HepG2 (cell line): ENCODE measurements at regions not wholly inside any gene's neighbourhood (a gene's known extent, or its start where the extent isn't known, plus 50 kb on each side); places are given as distances from the start of the nearest gene placed in this dataset.

ENCODE experiments used
- ATAC-seq: fragments of 200-7000 bp; cut with Tn5 transposase; 3 replicates; pipeline ENCODE4 v1.9.1; 2020; ENCODE audit warnings: mild to moderate bottlenecking, moderate library complexity
- BruUV-seq: library from RNA; stranded (reverse); fragments of 400-500 nt; replicated peaks from 2 replicates; lab custom pipeline; 2021; lab: Mats Ljungman, UMichigan
- CTCF ChIA-PET: fragments of 300-600 bp; formaldehyde crosslinking; extraction: SDS; loops from one replicate; lab custom pipeline; 2021; ENCODE audit warnings: low total read pairs, inconsistent platforms, low intra/inter-chr PET ratio; lab: Yijun Ruan, JAX
- POLR2A ChIA-PET: fragments of 350-600 bp; sonication (Branson Sonifier 250); formaldehyde crosslinking; loops from one replicate; lab custom pipeline; 2020; ENCODE audit warnings: antibody characterized with exemption, inconsistent platforms; lab: Yijun Ruan, JAX
- DNase-seq: peaks from one replicate; pipeline ENCODE4 v3.0.0-alpha.2; 2015; ENCODE audit warnings: low spot score
- FAIRE-seq: peaks from 3 replicates; lab custom pipeline; 2011; peaks lifted over from hg19 to GRCh38; lab: Jason Lieb, UNC
- H2AFZ ChIP-seq: one replicate; pipeline ENCODE4 v1.6.1; 2011; ENCODE audit warnings: low read length, inconsistent platforms
- H3K27ac ChIP-seq: fragments of 300-600 bp; 3 replicates; pipeline ENCODE4 v1.8.0; 2011; ENCODE audit warnings: mixed run types, mild to moderate bottlenecking, mixed read lengths, low read length, inconsistent platforms; ENCODE audit not compliant: insufficient read depth; ENCODE audit errors: extremely low read length
- H3K27me3 ChIP-seq, 2 experiments: fragments of 200-600 bp in 1 of 2; 2 replicates in 1 of 2; 3 replicates in 1 of 2; pipeline versions ENCODE4 v1.6.0 to v1.8.0; 2011; ENCODE audit warnings: low read length in 2 of 2, mild to moderate bottlenecking in 2 of 2, moderate library complexity in 2 of 2, inconsistent platforms in 1 of 2; ENCODE audit not compliant: insufficient read depth in 2 of 2, control insufficient read depth in 1 of 2
- H3K36me3 ChIP-seq, 2 experiments: fragments of 200-600 bp in 1 of 2; replicated peaks in 1 of 2; 2 replicates in 1 of 2; 3 replicates in 1 of 2; pipeline versions ENCODE4 v1.5.1 to v1.8.0; 2011; ENCODE audit warnings: low read length in 2 of 2, inconsistent platforms in 1 of 2; ENCODE audit not compliant: insufficient read depth in 2 of 2, control insufficient read depth in 1 of 2
- H3K4me1 ChIP-seq: 2 replicates; pipeline ENCODE4 v1.5.1; 2012; ENCODE audit warnings: low read length, inconsistent platforms; ENCODE audit not compliant: insufficient read depth
- H3K4me2 ChIP-seq: 2 replicates; pipeline ENCODE4 v1.6.0; 2011; ENCODE audit warnings: low read depth, low read length, inconsistent platforms
- H3K4me3 ChIP-seq, 3 experiments: fragments of 200-600 bp in 1 of 3; sonication (generic), shearing (Covaris generic) in 1 of 3; replicated peaks in 1 of 3; 2 replicates each; pipeline ENCODE4 v1.5.1; 2011 to 2016; ENCODE audit warnings: low read length in 3 of 3, inconsistent platforms in 2 of 3, low read depth in 2 of 3, mild to moderate bottlenecking in 2 of 3, control low read depth in 1 of 3, mixed read lengths in 1 of 3; ENCODE audit not compliant: insufficient read depth in 1 of 3
- H3K79me2 ChIP-seq: one replicate; pipeline ENCODE4 v1.6.1; 2011; ENCODE audit warnings: low read length, inconsistent platforms; ENCODE audit not compliant: insufficient read depth
- H3K9ac ChIP-seq: 2 replicates; pipeline ENCODE4 v1.6.0; 2011; ENCODE audit warnings: mild to moderate bottlenecking, low read depth, low read length, inconsistent platforms; ENCODE audit not compliant: insufficient read depth
- H3K9me3 ChIP-seq: 2 replicates; pipeline ENCODE4 v1.5.1; 2012; ENCODE audit warnings: mild to moderate bottlenecking, low read length
- H4K20me1 ChIP-seq: 2 replicates; pipeline ENCODE4 v1.6.0; 2011; ENCODE audit warnings: inconsistent platforms, mild to moderate bottlenecking, low read length, moderate library complexity; ENCODE audit not compliant: insufficient read depth
- HCFC1 ChIP-seq: fragments of 150-350 bp; IDR thresholded peaks from 2 replicates; pipeline ENCODE4 v1.6.1; 2014; ENCODE audit warnings: low read depth, low read length
- KDM3A ChIP-seq: IDR thresholded peaks from 2 replicates; pipeline ENCODE4 v1.6.1; 2018; ENCODE audit warnings: low read depth, missing compliant biosample characterization
- KLF13 ChIP-seq: sonication (generic); formaldehyde crosslinking; IDR thresholded peaks from 2 replicates; pipeline ENCODE4 v1.4.0; 2020; ENCODE audit warnings: mild to moderate bottlenecking, missing genetic modification reagents
- MBD4 ChIP-seq: IDR thresholded peaks from 2 replicates; pipeline ENCODE4 v1.6.1; 2012; ENCODE audit warnings: low read length, inconsistent platforms, borderline replicate concordance
- MTA1 ChIP-seq: sonication (generic); formaldehyde crosslinking; IDR thresholded peaks from 2 replicates; pipeline ENCODE4 v1.4.0; 2020; ENCODE audit warnings: missing genetic modification reagents, mild to moderate bottlenecking, borderline replicate concordance
- MYC ChIP-seq: sonication (generic); formaldehyde crosslinking; IDR thresholded peaks from 2 replicates; pipeline ENCODE4 v1.9.0; 2021; ENCODE audit warnings: missing genetic modification reagents, borderline replicate concordance
- TEAD2 ChIP-seq: sonication (generic); formaldehyde crosslinking; IDR thresholded peaks from 2 replicates; pipeline ENCODE4 v1.9.0; 2021; ENCODE audit warnings: missing genetic modification reagents
- U2AF2 ChIP-seq: fragments of 200-400 bp; formaldehyde crosslinking; IDR thresholded peaks from 2 replicates; pipeline ENCODE4 v1.6.1; 2017; ENCODE audit warnings: low read depth, mild to moderate bottlenecking, low read length
- ZMAT3 ChIP-seq: sonication (generic); formaldehyde crosslinking; conservative IDR thresholded peaks from 2 replicates; pipeline ENCODE4 v1.7.0; 2021; ENCODE audit warnings: missing genetic modification reagents
- ZNF101 ChIP-seq: sonication (generic); formaldehyde crosslinking; IDR thresholded peaks from 2 replicates; pipeline ENCODE4 v1.4.0; 2020; ENCODE audit warnings: mild to moderate bottlenecking, low read depth, missing genetic modification reagents, borderline replicate concordance
- ZNF280D ChIP-seq: sonication (generic); formaldehyde crosslinking; IDR thresholded peaks from 2 replicates; pipeline ENCODE4 v1.5.1; 2020; ENCODE audit warnings: mild to moderate bottlenecking, missing genetic modification reagents
- ZNF282 ChIP-seq: fragments of 450-650 bp; IDR thresholded peaks from 2 replicates; pipeline ENCODE4 v1.6.1; 2018; ENCODE audit not compliant: partially characterized antibody
- ZNF337 ChIP-seq: sonication (generic); formaldehyde crosslinking; IDR thresholded peaks from 2 replicates; pipeline ENCODE4 v1.5.1; 2020; ENCODE audit warnings: missing genetic modification reagents, low read depth, mild to moderate bottlenecking, borderline replicate concordance
- ZNF564 ChIP-seq: sonication (generic); formaldehyde crosslinking; IDR thresholded peaks from 2 replicates; pipeline ENCODE4 v1.8.1; 2023; ENCODE audit warnings: mild to moderate bottlenecking, missing genetic modification reagents
- WGBS: methylation state at CpG from one replicate; pipeline ENCODE4 v1.1.6; 2017; ENCODE audit warnings: low lambda C conversion rate; 5-methylcytosine and 5-hydroxymethylcytosine counted together
- in situ Hi-C: cut with HindIII; loops from 2 replicates; pipeline ENCODE4 v1.10.0; 2017; ENCODE audit warnings: low pct_unique_long_range_greater_than_20kb; ENCODE audit not compliant: extremely low pct_ligation_motif_present
- intact Hi-C: fragments of 100-400 bp; cut with micrococcal nuclease; formaldehyde crosslinking; loops from one replicate; pipeline ENCODE4 v1.10.0; 2022; ENCODE audit not compliant: unreplicated experiment
- TF ChIP-seq, protein P1 (sequence below): sonication (generic); formaldehyde crosslinking; IDR thresholded peaks from 2 replicates; pipeline ENCODE4 v1.5.0; 2020; ENCODE audit warnings: mild to moderate bottlenecking, missing genetic modification reagents, borderline replicate concordance
- TF ChIP-seq, protein P2 (sequence below): sonication (generic); formaldehyde crosslinking; IDR thresholded peaks from 2 replicates; pipeline ENCODE4 v1.5.1; 2020; ENCODE audit warnings: missing genetic modification reagents, mild to moderate bottlenecking, borderline replicate concordance
- TF ChIP-seq, protein P3 (sequence below): sonication (generic); formaldehyde crosslinking; IDR thresholded peaks from 2 replicates; pipeline ENCODE4 v1.4.0; 2020; ENCODE audit warnings: mild to moderate bottlenecking, missing genetic modification reagents

DNA sequence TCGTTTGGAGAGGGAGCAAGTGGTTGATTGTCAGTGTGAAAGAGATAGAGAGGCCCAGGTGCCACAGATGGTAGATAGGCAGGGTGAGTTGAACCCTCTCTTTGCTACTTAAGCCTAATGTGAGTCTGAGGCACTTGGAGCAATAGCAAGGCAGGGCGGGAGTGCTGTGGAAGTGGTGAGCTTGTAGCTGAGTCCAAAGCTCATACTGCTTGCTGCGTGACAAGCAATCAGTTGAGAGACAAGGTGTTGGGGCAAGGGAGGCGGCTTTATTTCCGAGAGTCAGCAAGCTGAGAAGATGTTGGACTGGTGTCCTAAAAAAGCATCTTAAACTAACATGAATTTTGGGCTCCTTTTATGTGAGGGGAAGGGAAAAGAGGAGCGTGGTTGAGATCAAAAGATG, 112.9 kb upstream of the ZKSCAN2 start:
- H3K27me3 ChIP-seq, result peaks cover 0 to 4% of the 10 kb centered on the region in 2 experiments; a peak in 1 of 5 replicates
- no peak for DNase-seq
- WGBS, result 1% methylated on average over 6 of the region's 6 CpGs
- no peak overlapping the region for H3K9ac ChIP-seq
- no peaks in the 10 kb centered on the region for H3K36me3 ChIP-seq
- H2AFZ ChIP-seq, result no peak overlapping the region
- H3K9me3 ChIP-seq, result no peaks in the 10 kb centered on the region
- FAIRE-seq, result no peak
- no peak overlapping the region for H3K27ac ChIP-seq
- in situ Hi-C loops, result no loop called here
- H3K4me1 ChIP-seq, result no peaks in the 10 kb centered on the region
- no peak overlapping the region for H3K4me3 ChIP-seq
- intact Hi-C loops, result no loop called here
- ATAC-seq, result no peak
- CTCF ChIA-PET, result no interaction called here
- POLR2A ChIA-PET, result no interaction called here
- no peaks in the 10 kb centered on the region for H4K20me1 ChIP-seq
- H3K4me2 ChIP-seq, result no peak overlapping the region
- no TSS peak for BruUV-seq
- no peaks in the 10 kb centered on the region for H3K79me2 ChIP-seq
- no peak for TF ChIP-seq KDM3A (CRISPR knock-in tag)
- TF ChIP-seq, protein P1, sequence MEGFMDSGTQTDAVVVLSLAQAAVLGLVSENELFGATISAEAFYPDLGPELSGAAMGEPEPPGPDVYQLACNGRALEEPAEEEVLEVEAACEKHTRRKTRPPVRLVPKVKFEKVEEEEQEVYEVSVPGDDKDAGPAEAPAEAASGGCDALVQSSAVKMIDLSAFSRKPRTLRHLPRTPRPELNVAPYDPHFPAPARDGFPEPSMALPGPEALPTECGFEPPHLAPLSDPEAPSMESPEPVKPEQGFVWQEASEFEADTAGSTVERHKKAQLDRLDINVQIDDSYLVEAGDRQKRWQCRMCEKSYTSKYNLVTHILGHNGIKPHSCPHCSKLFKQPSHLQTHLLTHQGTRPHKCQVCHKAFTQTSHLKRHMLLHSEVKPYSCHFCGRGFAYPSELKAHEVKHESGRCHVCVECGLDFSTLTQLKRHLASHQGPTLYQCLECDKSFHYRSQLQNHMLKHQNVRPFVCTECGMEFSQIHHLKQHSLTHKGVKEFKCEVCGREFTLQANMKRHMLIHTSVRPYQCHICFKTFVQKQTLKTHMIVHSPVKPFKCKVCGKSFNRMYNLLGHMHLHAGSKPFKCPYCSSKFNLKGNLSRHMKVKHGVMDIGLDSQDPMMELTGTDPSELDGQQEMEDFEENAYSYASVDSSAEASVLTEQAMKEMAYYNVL, result no peak
- no peak for TF ChIP-seq MBD4
- TF ChIP-seq, protein P2, sequence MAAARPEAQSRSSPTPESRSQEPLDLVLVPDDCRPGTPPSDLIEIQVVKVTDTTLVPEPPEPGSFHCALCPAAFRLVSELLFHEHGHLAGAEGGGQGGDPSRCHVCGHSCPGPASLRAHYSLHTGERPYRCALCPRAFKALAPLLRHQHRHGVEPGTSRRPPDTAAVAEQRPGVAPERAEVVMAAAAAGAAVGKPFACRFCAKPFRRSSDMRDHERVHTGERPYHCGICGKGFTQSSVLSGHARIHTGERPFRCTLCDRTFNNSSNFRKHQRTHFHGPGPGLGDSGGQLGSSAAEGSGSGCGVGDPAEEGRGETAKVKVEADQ (CRISPR knock-in tag), result no peak
- TF ChIP-seq ZNF101 (CRISPR knock-in tag), result no peak
- TF ChIP-seq ZNF282, result no peak
- TF ChIP-seq MTA1, result no peak
- TF ChIP-seq MYC (CRISPR knock-in tag), result no peak
- no peak for TF ChIP-seq U2AF2
- no peak for TF ChIP-seq KLF13 (CRISPR knock-in tag)
- no peak for TF ChIP-seq ZMAT3
- TF ChIP-seq ZNF337 (CRISPR knock-in tag), result no peak
- TF ChIP-seq, protein P3, sequence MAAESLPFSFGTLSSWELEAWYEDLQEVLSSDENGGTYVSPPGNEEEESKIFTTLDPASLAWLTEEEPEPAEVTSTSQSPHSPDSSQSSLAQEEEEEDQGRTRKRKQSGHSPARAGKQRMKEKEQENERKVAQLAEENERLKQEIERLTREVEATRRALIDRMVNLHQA (CRISPR knock-in tag), result no peak
- TF ChIP-seq ZNF280D, result no peak
- no peak for TF ChIP-seq TEAD2 (CRISPR knock-in tag)
- TF ChIP-seq HCFC1, result no peak
- TF ChIP-seq ZNF564 (CRISPR knock-in tag), result no peak
